ENCODE measurements at regions not wholly inside any gene's neighbourhood (a gene's known extent, or its start where the extent isn't known, plus 50 kb on each side); places are given as distances from the start of the nearest gene placed in this dataset.

GRCh38 chr3:29203851-29204250 lies 77.0 kb upstream of the RBMS3 start:
- H3K4me3 ChIP-seq (ENCODE audit: low read length), result no peak overlapping the region
- H3K27ac ChIP-seq (ENCODE audit: low read depth, low read length), result no peak overlapping the region
- no peak overlapping the region for H3K9ac ChIP-seq (ENCODE audit: low read length)
- H3K27me3 ChIP-seq (ENCODE audit: control insufficient read depth, insufficient read depth, low read length), result no peaks in the 10 kb centered on the region
- no peaks in the 10 kb centered on the region for H3K36me3 ChIP-seq (ENCODE audit: control insufficient read depth, insufficient read depth, low read length)
- H3K4me1 ChIP-seq (ENCODE audit: control insufficient read depth, insufficient read depth, low read length), result no peaks in the 10 kb centered on the region

DNA sequence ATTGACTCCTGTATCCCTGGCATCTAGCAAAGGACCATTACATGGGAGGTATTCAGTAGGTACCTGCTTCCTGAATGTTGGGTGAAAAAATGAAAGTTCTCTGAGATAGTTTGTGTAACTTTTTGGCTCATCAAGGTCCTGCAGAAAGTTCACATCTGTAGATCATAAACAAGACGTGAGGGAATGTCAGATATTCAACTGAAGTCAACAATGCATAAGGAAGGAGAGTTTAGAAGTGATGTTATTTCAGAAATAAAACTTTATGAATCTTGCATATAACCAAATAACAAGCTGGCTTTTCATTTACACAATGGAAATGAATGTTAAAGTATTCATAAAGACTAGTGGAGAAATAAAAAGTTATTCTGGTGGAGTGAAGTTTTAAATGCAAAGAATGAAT lies 73.4 kb upstream of the RBMS3 start:
- H3K27me3 ChIP-seq (ENCODE audit: control insufficient read depth, insufficient read depth, low read length), result no peaks in the 10 kb centered on the region
- H3K4me1 ChIP-seq (ENCODE audit: control insufficient read depth, insufficient read depth, low read length), result no peaks in the 10 kb centered on the region
- H3K4me3 ChIP-seq (ENCODE audit: low read length), result no peak overlapping the region
- no peaks in the 10 kb centered on the region for H3K36me3 ChIP-seq (ENCODE audit: control insufficient read depth, insufficient read depth, low read length)
- no peak overlapping the region for H3K27ac ChIP-seq (ENCODE audit: low read depth, low read length)
- no peak overlapping the region for H3K9ac ChIP-seq (ENCODE audit: low read length)

GRCh38 chr3:29212789-29213433 lies 68.0 kb upstream of the RBMS3 start:
- Histone ChIP-seq H3K9ac (ENCODE audit: low read length) (no peak overlapping the region), H3K36me3 (ENCODE audit: control insufficient read depth, insufficient read depth, low read length) (no peaks in the 10 kb centered on the region), H3K4me3 (ENCODE audit: low read length) (no peak overlapping the region), H3K27ac (ENCODE audit: low read depth, low read length) (no peak overlapping the region), H3K4me1 (ENCODE audit: control insufficient read depth, insufficient read depth, low read length) (no peaks in the 10 kb centered on the region), H3K27me3 (ENCODE audit: control insufficient read depth, insufficient read depth, low read length) (no peaks in the 10 kb centered on the region)

GRCh38 chr3:29214009-29214658 lies 66.7 kb upstream of the RBMS3 start:
- no peaks in the 10 kb centered on the region for H3K36me3 ChIP-seq (ENCODE audit: control insufficient read depth, insufficient read depth, low read length)
- no peak overlapping the region for H3K4me3 ChIP-seq (ENCODE audit: low read length)
- H3K9ac ChIP-seq (ENCODE audit: low read length), result no peak overlapping the region
- no peaks in the 10 kb centered on the region for H3K4me1 ChIP-seq (ENCODE audit: control insufficient read depth, insufficient read depth, low read length)
- H3K27ac ChIP-seq (ENCODE audit: low read depth, low read length), result no peak overlapping the region
- H3K27me3 ChIP-seq (ENCODE audit: control insufficient read depth, insufficient read depth, low read length), result no peaks in the 10 kb centered on the region

DNA sequence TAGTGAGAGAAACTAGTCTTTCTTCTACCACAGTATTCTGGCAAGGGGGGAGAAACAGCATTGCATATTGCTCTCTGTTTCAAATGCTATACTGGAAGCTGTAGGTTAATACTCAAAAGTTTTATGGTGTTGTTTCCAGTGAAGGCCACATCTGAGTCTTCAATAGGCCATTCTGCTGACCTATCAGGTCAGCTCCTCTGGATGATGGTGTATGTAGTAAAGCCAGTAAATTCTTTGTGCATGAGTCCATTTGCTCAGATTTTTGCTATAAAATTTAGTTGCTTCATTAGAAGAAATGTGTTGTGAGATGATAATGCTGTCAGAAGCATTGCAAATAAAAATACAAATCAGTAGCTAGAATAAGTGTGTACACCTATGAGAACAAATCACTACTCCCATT lies 64.9 kb upstream of the RBMS3 start:
- no peaks in the 10 kb centered on the region for H3K27me3 ChIP-seq (ENCODE audit: control insufficient read depth, insufficient read depth, low read length)
- no peak overlapping the region for H3K4me3 ChIP-seq (ENCODE audit: low read length)
- H3K9ac ChIP-seq (ENCODE audit: low read length), result no peak overlapping the region
- H3K27ac ChIP-seq (ENCODE audit: low read depth, low read length), result no peak overlapping the region
- no peaks in the 10 kb centered on the region for H3K36me3 ChIP-seq (ENCODE audit: control insufficient read depth, insufficient read depth, low read length)
- H3K4me1 ChIP-seq (ENCODE audit: control insufficient read depth, insufficient read depth, low read length), result no peaks in the 10 kb centered on the region

DNA sequence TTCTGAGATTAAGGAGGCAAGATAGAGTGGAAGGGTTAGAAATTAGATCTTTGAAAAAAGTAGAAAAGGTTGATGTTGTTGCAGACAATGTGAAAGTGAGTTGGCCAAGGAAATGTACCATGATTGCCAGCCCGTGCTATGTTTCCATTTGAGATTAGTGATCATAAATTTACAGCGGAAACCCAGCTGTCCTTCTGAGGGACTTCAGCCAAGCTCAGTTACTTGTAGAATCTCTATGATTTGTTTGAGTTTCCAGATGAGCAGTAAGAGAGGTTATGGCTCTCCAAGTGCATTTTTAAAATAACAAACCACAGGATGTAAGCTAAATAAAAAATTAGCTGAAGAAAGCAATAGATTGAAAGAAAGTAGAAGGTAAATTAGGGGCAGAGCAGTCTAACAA lies 54.2 kb upstream of the RBMS3 start:
- Histone ChIP-seq H3K4me3 (ENCODE audit: low read length) (no peak overlapping the region), H3K27me3 (ENCODE audit: control insufficient read depth, insufficient read depth, low read length) (no peaks in the 10 kb centered on the region), H3K36me3 (ENCODE audit: control insufficient read depth, insufficient read depth, low read length) (no peaks in the 10 kb centered on the region), H3K4me1 (ENCODE audit: control insufficient read depth, insufficient read depth, low read length) (no peaks in the 10 kb centered on the region), H3K9ac (ENCODE audit: low read length) (no peak overlapping the region), H3K27ac (ENCODE audit: low read depth, low read length) (no peak overlapping the region)

GRCh38 chr3:29227307-29227706 lies 53.6 kb upstream of the RBMS3 start:
- Histone ChIP-seq H3K27ac (ENCODE audit: low read depth, low read length) (no peak overlapping the region), H3K36me3 (ENCODE audit: control insufficient read depth, insufficient read depth, low read length) (no peaks in the 10 kb centered on the region), H3K4me3 (ENCODE audit: low read length) (no peak overlapping the region), H3K9ac (ENCODE audit: low read length) (no peak overlapping the region), H3K4me1 (ENCODE audit: control insufficient read depth, insufficient read depth, low read length) (no peaks in the 10 kb centered on the region), H3K27me3 (ENCODE audit: control insufficient read depth, insufficient read depth, low read length) (no peaks in the 10 kb centered on the region)
